GM12865 (cell line): ENCODE measurements at regions not wholly inside any gene's neighbourhood (a gene's known extent, or its start where the extent isn't known, plus 50 kb on each side); places are given as distances from the start of the nearest gene placed in this dataset.
"Not testable (repeated sequence)": the region's sequence is repeated elsewhere in the genome, so short reads cannot be mapped to it uniquely, and the experiment has no call there.

ENCODE experiments used
- DNase-seq: peaks from one replicate; pipeline ENCODE4 v3.0.0; 2010; ENCODE audit warnings: low read depth
- H3K4me3 ChIP-seq: 2 replicates; pipeline ENCODE4 v1.5.1; 2011; ENCODE audit warnings: mild to moderate bottlenecking, low read depth, low read length, control low read depth
- CTCF ChIP-seq: IDR thresholded peaks from 2 replicates; pipeline ENCODE4 v1.5.1; 2011; ENCODE audit warnings: low read length, control low read depth, low read depth, inconsistent platforms; ENCODE audit not compliant: insufficient read depth; ENCODE audit errors: missing control alignments

- TF ChIP-seq CTCF = no peak
- DNase-seq = peak; percentile 3
- H3K4me3 ChIP-seq = no peak overlapping the region
These were observed 728.3 kb downstream of the MAFB start for GRCh38 chr20:39960522-39961428.

GRCh38 chr20:39957911-39958310 lies 731.1 kb downstream of the MAFB start:
- not testable (repeated sequence) for DNase-seq, H3K4me3 ChIP-seq

GRCh38 chr20:39954621-39955020 lies 734.4 kb downstream of the MAFB start:
- H3K4me3 ChIP-seq = no peak overlapping the region
- DNase-seq = no peak
- no peak for TF ChIP-seq CTCF

GRCh38 chr20:39946931-39947330 lies 742.1 kb downstream of the MAFB start:
- H3K4me3 ChIP-seq = no peak overlapping the region
- no peak for DNase-seq
- no peak for TF ChIP-seq CTCF

GRCh38 chr20:39946053-39946810 lies 742.8 kb downstream of the MAFB start:
- peak; percentile 14 for DNase-seq
- no peak for TF ChIP-seq CTCF
- no peak overlapping the region for H3K4me3 ChIP-seq

GRCh38 chr20:39944861-39945260 lies 744.2 kb downstream of the MAFB start:
- H3K4me3 ChIP-seq = no peak overlapping the region
- no peak for TF ChIP-seq CTCF
- no peak for DNase-seq

- no peak for DNase-seq
- TF ChIP-seq CTCF = no peak
- H3K4me3 ChIP-seq = no peak overlapping the region
These were observed 745.7 kb downstream of the MAFB start for GRCh38 chr20:39943336-39943735.
